ENCODE measurements at regions not wholly inside any gene's neighbourhood (a gene's known extent, or its start where the extent isn't known, plus 50 kb on each side); places are given as distances from the start of the nearest gene placed in this dataset.

- TF ChIP-seq CTCF (conservative IDR thresholded peaks at IDR 0.05; ENCODE audit: low read length), result no peak
- TF ChIP-seq EZH2phosphoT487 (IDR thresholded peaks at IDR 0.05; ENCODE audit: borderline replicate concordance, low read depth, low read length), result no peak
These were observed 812.3 kb downstream of the PDHA2 start for GRCh38 chr4:96652158-96652557.

Data from OCI-LY7 (cell line).